NCI-H526 treated with DMSO at 0.1 percent for 48 hours (cell line): ENCODE measurements at regions not wholly inside any gene's neighbourhood (a gene's known extent, or its start where the extent isn't known, plus 50 kb on each side); places are given as distances from the start of the nearest gene placed in this dataset.

Source experiments
- DNase-seq: peaks from one replicate; lab custom pipeline; 2025; lab: John Stamatoyannopoulos, UW

DNA sequence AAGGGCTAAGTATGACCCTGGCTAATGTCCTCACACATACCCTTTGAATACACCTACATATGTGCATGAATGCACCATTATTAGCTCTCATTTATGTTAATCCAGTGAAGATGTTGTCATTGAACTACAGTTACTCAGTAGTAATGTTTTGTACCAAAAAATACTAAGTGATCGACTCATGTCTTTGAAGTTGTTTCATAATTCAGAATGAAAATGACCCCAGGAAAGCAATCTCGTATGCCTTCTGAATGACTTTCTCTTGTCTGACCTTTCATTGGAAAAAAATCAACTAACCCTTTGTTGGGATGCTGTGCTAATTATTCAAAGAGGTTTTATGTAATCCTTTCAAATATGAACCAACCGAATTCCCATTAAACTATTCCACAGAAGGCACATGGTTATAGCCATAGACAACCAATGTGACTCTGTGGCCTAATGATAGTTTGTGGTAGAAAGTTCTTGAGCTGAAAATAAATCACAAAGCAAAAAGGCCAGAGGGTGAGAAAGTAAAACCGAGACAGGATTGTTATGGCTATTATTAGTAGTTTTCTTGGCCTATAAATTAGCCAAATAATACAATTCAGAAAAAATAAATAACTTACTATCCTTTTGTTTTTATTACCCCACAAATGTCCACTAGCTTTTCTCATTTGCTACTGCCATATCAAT lies 86.8 kb upstream of the STARD13 start:
- no peak for DNase-seq

DNA sequence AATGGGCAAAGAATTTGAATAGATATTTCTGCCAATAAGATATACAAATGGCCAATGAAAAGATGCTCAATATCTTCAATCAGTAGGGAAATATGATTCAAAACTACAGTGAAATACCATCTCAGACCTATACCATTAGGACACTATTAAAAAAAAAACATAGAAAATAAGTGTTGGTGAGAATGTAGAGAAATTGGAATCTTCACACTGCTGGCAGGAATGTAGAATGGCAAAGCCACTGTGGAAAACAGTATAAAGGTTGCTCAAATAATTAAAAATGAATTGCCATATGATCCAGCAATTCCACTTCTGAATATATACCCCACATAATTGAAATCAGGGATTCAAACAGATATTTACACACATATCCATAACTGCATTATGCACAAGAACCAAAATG lies 88.1 kb upstream of the STARD13 start:
- no peak for DNase-seq

DNA sequence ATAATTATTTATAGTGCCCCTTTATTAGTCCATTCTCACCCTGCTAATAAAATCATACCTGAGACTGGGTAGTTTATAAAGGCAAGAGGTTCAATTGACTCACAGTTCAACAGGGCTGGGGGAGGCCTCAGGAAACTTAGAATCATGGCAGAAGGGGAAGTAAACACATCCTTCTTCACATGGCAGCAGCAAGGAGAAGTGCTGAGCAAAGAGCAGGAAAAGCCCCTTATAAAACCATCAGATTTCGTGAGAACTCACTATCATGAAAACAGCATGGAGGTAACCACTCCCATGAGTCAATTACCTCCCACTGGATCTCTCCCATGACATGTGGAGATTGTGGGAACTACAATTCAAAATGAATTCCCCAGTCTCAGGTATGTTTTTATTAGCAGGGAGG lies 89.9 kb upstream of the STARD13 start:
- no peak for DNase-seq

DNA sequence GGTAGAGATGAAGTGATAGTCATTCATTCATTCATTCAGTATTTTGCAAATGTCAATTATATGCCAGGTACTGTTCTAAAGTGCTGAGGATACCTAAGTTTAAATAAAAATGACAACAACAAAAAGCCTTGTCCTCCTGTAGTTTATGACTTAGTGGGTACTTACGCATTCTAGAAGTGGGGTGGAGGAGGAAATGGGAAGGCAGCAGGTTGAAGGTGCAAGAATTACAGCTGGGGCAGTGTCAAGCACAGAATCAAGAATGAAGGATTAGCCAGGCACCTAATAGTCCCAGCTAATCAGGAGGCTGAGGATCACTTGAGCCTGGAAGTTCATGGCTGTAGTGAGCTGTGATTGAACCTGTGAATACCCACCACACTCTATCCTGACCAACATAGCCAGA lies 90.7 kb upstream of the STARD13 start:
- DNase-seq: no peak

DNA sequence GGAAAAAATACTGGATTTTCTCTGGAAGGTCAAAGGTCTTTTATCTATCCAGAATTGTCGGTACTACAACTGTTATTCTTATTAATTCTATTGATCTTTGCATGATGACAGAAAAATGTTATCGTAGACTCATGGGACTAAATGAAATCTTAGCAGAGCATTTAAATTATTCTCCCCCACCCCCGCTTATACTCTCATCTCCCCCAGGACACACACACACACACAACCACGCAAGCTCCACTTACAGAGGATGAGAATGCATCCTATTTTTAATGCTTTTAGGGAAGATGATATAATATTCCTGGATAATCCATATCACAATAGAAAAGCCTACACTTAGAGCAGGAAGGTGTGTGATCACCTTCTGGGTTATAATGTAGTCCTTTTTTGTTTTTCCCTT lies 91.9 kb upstream of the STARD13 start:
- DNase-seq: no peak

DNA sequence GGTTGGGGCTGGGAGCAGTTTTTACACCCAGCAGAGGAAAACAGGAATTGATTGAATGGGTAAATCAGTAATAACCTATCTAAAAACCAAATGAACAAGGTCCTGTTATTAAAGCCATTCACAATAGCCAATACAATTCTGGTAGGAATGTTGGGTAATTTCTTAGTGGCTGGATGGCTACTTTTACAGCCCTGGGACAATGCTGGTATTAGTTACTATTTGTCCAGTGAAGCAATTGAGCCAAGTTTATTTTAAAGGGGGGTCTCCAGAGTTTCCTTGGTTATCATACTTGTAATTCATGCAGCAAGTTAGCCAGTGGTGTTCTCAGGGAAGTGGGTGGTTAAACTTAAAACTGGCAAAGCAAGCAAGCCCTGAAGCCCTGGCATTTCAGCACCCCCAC lies 92.3 kb upstream of the STARD13 start:
- DNase-seq: no peak

DNA sequence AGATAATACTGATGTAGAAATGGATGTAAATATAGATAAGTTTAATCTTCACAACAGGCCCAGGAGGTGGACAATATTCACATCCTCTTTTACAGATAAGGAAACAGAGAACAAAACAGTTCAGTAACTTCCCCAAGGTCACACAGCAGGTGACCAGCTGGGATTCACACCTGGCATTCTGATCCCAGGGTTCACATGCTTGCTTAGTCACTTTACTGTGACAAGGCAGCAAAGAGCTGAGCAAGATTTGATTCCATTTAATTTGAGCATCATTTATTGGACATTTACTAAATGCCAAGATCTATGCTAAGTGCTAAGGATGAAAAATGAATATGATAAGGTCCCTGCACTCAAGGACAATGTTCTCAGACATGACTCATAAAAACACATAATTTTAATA lies 94.1 kb upstream of the STARD13 start:
- no peak for DNase-seq

DNA sequence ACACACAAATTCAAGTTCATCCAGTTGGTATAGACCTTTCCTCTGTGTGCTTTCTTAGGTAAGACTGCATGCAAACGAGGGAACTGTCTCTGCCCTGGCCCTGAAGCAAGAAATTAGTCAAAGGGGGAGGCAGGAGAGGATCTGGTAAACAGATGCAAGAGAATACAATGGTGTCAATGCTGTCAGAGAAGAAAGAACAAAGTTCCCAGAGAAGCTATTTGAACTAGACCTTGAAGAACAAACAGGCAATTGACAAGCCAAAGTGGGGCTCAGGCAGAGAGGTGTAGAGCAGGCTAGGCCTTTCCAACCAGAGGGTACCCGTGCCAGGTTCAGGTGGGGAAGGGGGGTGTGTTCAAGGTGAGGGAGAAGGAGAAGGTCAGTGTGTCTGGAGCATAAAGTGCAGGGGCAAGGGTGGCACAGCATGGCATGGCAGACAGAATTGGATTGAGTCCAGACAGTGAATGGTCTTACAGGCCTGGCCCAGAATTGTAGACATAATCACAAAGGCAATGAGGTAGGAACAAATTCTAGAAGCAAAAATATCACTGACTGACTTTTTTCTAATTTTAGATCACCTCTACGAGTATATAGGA lies 95.0 kb upstream of the STARD13 start:
- DNase-seq: peak; percentile 39

DNA sequence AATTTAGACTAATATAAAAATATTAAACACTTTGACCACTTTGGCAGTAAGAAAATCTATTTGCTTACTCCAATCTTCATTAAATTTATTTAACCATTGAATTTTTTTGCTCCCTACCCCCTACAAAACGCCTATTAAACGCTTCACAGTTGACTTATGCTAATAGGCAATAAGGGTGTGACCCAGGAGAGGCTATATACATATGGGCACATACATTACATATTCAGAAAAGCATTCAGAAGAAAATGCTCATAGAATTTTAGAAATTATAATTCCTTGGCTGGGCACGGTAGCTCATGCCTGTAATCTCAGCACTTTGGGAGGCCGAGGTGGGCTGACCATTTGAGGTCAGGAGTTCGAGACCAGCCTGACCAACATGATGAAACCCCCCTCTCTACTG lies 95.6 kb upstream of the STARD13 start:
- no peak for DNase-seq

DNA sequence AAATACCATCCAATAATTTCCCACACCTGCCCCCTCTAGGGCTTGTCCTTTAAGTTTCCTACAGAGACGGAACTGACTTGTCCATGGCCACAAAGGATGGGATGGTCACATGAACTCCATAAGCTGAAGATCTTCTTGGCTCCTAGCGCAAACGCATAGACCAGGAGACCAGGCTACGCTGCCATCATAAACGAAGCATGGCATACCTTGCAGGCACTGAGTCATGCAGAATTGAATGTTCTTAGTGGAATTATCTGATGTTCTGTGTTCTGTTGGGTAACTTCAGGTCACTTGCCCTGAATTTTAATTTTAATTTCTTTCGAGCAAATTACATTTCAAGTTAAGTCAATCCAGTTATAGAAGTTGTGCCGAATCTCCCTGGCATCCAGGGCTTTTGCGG lies 96.4 kb upstream of the STARD13 start:
- no peak for DNase-seq

DNA sequence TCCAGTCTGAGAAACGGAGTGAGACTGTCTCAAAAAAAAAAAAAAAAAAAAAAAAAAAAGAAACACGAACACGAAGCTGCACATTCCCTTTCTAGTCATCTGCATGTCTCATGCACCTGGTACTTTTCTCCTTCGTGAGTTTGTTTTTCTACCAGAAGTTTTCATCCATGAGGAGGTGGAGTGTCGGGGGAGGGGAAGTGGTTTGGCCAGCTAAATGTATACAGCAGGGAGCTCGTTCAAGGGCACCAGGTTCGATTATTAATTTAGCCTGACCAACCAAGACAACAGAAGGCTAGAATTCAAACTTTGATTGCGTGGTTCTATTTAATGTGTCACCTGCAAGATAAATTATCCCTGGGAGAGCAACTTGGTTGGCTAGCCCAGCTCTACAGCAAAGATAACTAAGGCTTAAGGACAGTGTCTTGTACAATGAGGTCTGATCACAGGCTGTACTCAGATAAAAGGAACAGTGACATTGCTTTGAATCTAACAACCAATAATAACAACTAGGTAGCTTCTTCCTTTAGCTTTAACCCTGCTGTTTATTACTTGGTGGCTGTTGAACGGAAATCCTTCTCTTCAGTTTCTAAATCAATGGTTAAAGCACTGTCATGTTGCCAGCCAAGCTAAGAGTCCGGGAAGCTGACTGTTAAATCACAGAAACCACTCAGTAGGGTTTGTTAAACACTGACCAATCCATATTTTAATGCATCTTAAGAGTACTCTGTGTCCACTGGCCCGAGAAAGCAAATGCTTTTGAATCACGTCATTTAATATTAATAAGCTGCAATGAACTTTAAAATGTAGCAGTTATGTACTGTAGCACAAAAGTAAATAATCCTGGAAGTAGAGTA lies 98.4 kb upstream of the STARD13 start:
- no peak for DNase-seq

DNA sequence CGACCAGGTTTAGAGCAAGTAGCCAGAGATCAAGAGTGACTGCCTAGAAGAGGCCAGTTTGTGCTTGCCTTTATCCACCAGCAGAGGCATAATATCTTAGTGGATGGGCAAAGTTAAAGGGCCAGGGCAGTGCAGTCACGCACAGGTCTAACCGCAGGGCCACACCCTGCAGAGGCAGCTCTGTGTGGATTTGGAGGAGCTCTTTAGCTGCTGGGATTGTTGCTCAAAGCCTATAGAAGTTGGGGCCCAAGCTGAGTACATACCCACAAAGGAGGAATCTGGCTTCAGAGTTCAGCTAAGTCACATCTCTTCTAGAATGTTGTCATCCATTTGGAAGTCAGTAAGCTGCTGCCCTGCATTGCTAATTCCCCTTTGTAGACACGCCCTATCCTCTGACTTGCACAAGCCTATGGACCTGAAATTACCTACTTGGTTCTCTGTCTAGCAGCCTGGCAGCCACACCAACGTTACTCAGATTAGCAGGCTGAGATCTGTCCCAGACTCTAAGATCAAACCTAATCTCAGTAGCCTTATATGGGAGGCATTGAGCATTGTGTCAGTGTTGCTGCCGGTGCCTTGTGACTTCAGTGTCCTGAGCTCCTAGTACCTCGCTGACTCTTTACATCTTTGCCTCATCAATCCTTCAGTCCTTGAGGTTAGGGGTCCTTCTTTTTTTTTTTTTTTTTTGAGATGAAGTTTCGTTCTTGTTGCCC lies 102.9 kb upstream of the STARD13 start:
- DNase-seq: no peak

DNA sequence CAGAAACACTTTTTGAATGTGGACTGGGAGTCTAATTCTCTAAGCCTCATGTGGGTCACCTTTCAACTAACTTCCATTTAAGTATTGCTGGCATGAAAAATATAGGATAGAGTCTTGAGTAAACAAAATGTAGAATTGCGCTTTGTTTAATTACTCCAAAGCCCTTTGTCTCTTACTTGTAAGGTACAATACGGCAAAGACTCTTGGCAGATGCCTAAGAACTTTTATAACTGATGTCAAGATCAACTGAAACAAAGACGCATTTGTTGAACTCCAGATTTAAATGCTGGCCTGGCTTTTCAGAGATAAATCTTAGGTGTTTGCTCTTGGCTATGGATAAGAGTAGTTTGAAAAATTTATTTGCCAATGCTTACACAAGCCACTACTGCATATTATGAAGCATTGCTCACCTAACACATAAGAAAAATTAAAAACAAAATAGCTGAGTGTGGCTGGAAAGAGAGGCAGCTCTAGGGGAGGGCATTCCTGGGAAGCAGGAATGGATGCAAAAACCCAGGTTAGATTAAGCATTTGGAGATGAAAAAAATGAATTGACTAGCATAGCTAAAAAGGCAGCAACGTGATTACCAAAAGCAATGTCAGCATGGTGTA lies 107.3 kb upstream of the STARD13 start:
- no peak for DNase-seq

DNA sequence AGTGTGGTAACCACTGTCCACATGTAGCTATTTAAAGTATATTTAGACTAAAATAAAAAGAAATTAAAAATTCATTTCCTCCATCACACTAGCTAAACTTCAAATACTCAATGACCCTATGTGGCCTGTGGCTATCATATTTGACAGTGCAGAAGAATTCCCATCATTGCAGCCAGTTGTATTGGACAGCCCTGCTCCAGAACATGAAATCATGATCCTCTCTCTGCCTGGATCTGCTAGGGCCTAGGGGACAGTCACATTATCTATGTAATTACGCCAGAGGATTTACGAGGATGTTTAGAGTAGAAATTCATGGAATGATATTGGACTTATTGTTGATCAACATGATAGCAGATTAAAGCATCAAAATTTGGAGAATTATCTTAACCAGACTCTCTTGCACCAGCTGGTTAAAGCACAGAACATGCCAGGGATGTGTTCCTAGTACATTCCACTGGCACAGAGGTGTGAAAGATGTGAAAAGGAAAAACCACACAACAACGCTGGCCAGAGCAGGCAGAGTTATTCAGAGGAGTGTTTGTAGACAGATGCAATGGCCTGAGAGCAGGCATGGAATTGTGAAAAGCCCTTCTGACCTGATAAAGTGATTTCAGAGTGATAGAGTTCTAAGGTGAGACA lies 108.9 kb upstream of the STARD13 start:
- no peak for DNase-seq

DNA sequence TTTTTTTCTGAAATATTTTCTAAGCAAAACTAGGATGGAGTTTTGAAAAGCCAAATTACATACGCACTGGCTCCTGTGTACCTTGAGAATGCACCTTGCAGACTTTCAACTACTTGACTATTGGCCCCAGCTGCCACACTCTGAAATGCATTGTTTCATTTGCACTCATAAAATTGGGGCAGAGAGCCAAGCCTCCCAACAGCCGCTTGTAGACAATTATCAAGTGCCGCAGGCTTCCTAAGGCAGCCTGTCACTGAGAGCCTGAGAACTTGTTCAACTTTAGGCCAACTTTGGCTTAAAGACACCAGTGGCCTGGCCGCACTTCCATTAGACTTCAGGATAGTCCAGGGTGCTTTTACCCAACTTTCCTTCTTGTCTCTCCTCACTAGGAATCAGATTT lies 115.7 kb upstream of the STARD13 start:
- no peak for DNase-seq

DNA sequence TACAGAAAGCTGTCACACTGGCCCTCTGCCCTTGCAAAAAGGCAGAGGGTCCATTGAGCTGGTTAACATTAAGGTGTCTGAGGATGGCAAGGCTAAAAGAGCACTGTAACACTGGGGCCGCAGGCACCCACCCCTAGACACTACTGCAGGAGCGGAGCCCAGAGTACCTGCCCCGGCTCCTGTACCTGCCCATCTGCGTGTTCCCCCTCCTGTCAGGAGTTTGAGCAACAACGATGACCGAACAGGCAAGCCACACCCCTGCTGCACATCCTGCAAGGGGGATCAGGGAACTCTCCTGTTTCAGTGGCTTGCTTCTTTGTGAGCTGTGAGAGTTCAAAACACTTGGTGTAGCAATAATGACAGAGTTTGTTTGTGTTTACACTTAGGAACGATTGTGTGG lies 117.4 kb upstream of the STARD13 start:
- DNase-seq: no peak

DNA sequence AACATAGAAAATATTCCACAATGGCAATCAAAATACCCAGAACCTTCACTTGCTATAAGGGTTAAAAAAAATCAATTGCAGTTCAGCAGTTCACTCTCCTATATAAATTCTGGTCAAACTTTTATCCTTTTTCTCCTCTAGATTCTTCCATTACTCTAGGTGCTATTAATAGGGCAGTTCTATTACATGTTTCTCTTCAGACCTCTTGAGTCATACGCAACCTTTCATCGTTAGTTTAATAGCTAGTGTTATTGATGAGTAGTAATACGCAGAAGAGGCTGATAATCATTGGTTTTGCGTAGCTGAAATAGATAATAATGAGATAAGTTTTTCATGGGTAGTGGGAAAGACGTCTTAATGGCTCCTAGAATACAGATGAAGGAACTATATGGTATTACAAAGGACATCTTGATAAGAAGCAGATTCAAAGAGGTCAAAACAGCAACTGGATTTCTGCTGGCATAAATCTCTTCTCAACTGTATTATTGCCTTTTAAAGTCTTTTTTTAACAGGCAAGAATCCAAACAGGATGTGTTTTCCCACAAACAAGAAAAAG lies 118.3 kb upstream of the STARD13 start:
- DNase-seq: no peak

DNA sequence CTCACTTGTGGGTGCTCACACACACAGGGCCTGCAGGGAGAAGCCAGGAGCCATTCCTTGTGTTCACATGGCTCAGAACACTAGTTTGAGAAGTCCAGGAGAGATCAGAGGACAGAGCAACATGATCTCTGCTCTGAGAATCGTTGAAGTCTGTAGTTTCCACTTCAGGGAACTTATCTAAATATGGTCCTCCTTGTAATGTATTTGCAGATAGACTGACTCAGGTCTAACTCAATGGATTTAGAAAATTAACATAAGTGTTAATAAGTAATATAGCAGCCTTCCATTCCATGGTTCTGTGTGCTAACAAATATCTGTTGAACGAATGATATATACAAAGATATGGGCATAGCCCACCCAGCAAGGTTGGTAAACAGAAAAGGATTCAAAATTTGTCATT lies 119.8 kb upstream of the STARD13 start:
- no peak for DNase-seq

DNA sequence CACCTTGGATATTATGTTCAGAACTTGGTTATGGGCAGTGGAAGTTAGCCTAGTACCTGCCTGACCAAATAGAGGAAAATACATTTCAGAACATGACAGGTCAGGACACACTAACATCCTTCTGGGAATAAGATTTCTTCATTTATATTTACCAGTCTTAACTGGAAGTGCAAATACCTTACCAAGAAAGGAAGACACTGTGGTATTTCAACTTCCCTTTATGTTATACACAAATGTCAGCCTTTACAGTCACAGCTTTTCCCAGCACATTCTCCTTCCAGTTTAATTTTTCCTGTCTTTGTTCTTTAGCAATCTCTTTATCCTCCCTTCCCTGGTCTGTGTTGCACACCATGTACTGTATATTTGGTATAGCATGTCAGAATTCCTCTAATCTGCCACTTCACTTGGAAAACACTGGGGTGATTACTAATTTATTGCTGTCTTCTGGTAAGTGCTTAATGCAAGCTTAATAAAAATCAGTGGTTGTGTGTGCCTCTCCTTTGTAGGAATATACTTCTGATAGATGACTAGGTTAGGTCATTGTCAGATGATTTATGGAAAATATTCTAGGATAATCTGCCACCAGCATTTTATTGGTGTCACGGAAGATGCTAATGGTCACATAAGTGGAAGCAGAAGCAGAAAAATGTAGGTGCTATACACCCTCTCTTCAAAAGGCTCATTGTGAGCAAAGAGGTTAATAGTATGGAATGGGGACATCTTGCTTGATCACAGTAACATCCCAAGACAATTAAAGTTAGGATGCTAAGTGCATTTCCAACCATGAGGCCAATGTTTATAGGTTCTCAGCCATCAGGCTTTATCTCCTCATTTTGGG lies 124.3 kb upstream of the STARD13 start:
- DNase-seq: no peak

DNA sequence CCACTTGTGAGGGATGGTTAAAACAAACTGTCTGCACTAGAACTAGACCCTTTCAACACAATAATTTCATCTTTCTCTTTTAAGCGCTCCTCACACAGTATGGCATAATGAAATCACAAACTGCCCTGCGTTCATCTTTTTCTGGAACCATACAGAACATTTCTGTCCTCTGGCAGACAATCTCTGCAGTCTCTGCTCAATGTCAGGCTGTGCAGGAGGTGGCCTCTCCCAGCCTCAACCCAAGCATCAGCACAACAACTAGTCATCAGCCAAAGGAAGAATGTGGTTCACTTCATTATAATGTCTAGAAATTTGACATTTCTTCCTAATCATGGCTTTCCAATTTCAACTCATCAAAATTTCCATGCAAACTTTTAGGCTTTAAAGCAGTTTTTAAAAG lies 125.1 kb upstream of the STARD13 start:
- DNase-seq: no peak

DNA sequence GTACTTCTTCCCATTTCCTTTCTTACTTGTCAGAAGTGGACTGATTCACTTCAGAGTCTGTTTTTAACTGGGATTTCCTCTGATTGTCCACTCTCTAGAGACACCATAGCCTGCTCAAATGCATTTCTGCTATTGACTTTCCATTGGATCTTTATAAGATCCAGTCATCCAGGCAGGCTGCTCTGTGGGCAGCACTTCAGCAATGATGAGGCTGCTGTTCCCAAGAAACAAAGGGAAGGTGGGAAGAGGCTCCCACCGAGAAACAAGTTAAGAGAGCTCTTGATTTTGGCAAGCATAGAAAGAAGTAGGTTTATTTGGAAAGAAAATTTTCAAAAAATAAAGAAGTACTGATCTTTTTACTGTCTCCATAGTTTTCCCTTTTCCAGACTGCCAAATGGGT lies 125.8 kb upstream of the STARD13 start:
- no peak for DNase-seq
